Peyer's patch (tissue), 4 donors: ENCODE measurements at regions not wholly inside any gene's neighbourhood (a gene's known extent, or its start where the extent isn't known, plus 50 kb on each side); places are given as distances from the start of the nearest gene placed in this dataset.

Experiments
- POLR2A ChIP-seq, 2 donors: fragments of 450-650 bp; IDR thresholded peaks; one replicate each; pipeline ENCODE4 v1.5.1; 2017; ENCODE audit warnings: antibody characterized with exemption in 2 of 2, mild to moderate bottlenecking in 2 of 2, moderate library complexity in 2 of 2
- TF ChIP-seq, protein P1 (sequence below), 6 experiments: fragments of 450-650 bp in 4 of 6; fragments of 200-600 bp in 2 of 6; sonication (generic) in 1 of 6; IDR thresholded peaks; one replicate each; pipeline ENCODE4 v1.5.1; 2017 to 2019; ENCODE audit warnings: antibody characterized with exemption in 6 of 6, mild to moderate bottlenecking in 3 of 6, moderate library complexity in 1 of 6

DNA sequence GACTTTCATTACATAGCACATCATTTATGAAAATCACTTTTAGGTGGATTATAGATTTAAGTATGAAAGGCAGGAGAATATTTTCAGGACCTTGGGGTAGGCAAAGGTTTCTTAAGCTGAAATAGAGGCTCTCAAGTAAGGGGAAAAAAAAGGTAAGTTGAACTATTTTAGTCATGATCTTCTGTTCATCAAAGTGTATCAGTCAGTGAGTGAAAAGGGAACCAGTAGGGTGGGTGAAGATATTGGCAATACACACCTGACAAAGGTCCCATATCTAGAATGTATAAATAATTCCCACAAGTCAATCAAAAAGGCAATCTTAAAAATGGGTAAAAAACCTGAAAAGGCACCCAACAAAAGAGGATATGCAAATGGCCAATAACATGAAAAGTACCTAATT is 218.6 kb downstream of the KLF13 start:
- TF ChIP-seq, protein P1, sequence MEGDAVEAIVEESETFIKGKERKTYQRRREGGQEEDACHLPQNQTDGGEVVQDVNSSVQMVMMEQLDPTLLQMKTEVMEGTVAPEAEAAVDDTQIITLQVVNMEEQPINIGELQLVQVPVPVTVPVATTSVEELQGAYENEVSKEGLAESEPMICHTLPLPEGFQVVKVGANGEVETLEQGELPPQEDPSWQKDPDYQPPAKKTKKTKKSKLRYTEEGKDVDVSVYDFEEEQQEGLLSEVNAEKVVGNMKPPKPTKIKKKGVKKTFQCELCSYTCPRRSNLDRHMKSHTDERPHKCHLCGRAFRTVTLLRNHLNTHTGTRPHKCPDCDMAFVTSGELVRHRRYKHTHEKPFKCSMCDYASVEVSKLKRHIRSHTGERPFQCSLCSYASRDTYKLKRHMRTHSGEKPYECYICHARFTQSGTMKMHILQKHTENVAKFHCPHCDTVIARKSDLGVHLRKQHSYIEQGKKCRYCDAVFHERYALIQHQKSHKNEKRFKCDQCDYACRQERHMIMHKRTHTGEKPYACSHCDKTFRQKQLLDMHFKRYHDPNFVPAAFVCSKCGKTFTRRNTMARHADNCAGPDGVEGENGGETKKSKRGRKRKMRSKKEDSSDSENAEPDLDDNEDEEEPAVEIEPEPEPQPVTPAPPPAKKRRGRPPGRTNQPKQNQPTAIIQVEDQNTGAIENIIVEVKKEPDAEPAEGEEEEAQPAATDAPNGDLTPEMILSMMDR (IDR thresholded peaks at IDR 0.05), result no peak
- no peak for TF ChIP-seq POLR2A (IDR thresholded peaks at IDR 0.05)
